ENCODE measurements at regions not wholly inside any gene's neighbourhood (a gene's known extent, or its start where the extent isn't known, plus 50 kb on each side); places are given as distances from the start of the nearest gene placed in this dataset.

- no peak overlapping the region for H3K4me3 ChIP-seq
- ATAC-seq (ENCODE audit: insufficient number of reproducible peaks, low FRiP score, low read depth): no peak
Observed at GRCh38 chr14:53885136-53885640, 71.4 kb downstream of the BMP4 start.

DNA sequence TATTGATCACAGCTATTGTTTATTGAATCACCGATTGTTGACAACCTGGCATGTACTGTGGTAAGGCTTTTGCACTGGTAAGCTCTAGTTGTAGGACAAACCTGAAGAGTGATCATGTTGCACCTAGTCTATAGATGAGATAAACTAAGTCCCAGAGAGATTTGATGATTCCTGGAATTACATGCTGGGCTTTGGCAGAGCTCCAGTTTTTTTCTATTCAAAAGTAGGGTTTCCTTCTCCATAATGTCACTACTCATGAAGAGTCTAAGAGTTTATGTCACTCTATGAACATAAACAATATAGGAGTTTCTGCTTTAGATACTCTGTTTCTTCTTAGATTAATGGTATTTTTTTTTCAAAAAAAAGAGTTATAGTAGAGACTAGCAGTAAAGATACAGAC, 72.0 kb downstream of the BMP4 start:
- Histone ChIP-seq H3K27ac (no peak overlapping the region), H3K4me3 (no peak overlapping the region), H3K4me1 (ENCODE audit: control insufficient read depth in 1 of 2, low read depth in 2 of 2) (no peaks in the 10 kb centered on the region), H3K27me3 (replicated peaks; ENCODE audit: insufficient read depth) (no peaks in the 10 kb centered on the region), H3K9me3 (no peaks in the 10 kb centered on the region), H3K36me3 (no peaks in the 10 kb centered on the region)
- DNase-seq (ENCODE audit: low spot score): no peak
- no peak for TF ChIP-seq CTCF (IDR thresholded peaks at IDR 0.05)
- no peak for ATAC-seq (ENCODE audit: insufficient number of reproducible peaks, low FRiP score, low read depth)

More at GRCh38 chr14:53885136-53885640, 71.4 kb downstream of the BMP4 start:
- no peaks in the 10 kb centered on the region for H3K27me3 ChIP-seq (replicated peaks; ENCODE audit: insufficient read depth)
- H3K9me3 ChIP-seq: no peaks in the 10 kb centered on the region
- no peaks in the 10 kb centered on the region for H3K36me3 ChIP-seq
- H3K27ac ChIP-seq: no peak overlapping the region
- no peaks in the 10 kb centered on the region for H3K4me1 ChIP-seq (ENCODE audit: control insufficient read depth in 1 of 2, low read depth in 2 of 2)
- DNase-seq (ENCODE audit: low spot score): no peak
- no peak for TF ChIP-seq CTCF (IDR thresholded peaks at IDR 0.05)

DNA sequence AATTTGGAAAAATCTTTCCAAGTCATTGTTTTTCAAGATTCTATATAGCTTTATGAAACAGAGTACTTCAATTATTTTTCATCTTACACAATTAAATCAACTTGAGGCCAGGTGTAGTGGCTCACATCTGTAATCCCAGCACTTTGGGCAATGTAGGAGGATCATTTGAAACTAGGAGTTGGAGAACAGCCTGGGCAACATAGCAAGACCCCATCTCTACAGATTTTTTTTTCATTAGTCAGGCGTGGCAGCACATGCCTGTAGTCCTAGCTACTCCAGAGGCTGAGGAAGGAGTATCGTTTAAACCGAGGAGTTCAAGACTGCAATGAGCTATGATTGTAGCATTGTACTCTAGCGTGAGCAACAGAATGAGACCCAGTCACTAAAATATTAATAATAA, 72.9 kb downstream of the BMP4 start:
- Histone ChIP-seq H3K4me1 (ENCODE audit: control insufficient read depth in 1 of 2, low read depth in 2 of 2) (no peaks in the 10 kb centered on the region), H3K27me3 (replicated peaks; ENCODE audit: insufficient read depth) (no peaks in the 10 kb centered on the region), H3K36me3 (no peaks in the 10 kb centered on the region), H3K9me3 (no peaks in the 10 kb centered on the region), H3K4me3 (no peak overlapping the region), H3K27ac (no peak overlapping the region)
- no peak for ATAC-seq (ENCODE audit: insufficient number of reproducible peaks, low FRiP score, low read depth)
- no peak for TF ChIP-seq CTCF (IDR thresholded peaks at IDR 0.05)
- DNase-seq (ENCODE audit: low spot score): no peak

- Histone ChIP-seq H3K9me3 (no peaks in the 10 kb centered on the region), H3K27me3 (replicated peaks; ENCODE audit: insufficient read depth) (no peaks in the 10 kb centered on the region), H3K36me3 (no peaks in the 10 kb centered on the region), H3K4me1 (ENCODE audit: control insufficient read depth in 1 of 2, low read depth in 2 of 2) (no peaks in the 10 kb centered on the region), H3K27ac (no peak overlapping the region), H3K4me3 (no peak overlapping the region)
- no peak for DNase-seq (ENCODE audit: low spot score)
- no peak for ATAC-seq (ENCODE audit: insufficient number of reproducible peaks, low FRiP score, low read depth)
- TF ChIP-seq CTCF (IDR thresholded peaks at IDR 0.05): no peak
Observed at GRCh38 chr14:53882684-53883083, 73.9 kb downstream of the BMP4 start.

GRCh38 chr14:53881921-53882320, 74.7 kb downstream of the BMP4 start:
- TF ChIP-seq CTCF (IDR thresholded peaks at IDR 0.05): no peak
- Histone ChIP-seq H3K4me3 (no peak overlapping the region), H3K36me3 (no peaks in the 10 kb centered on the region), H3K9me3 (no peaks in the 10 kb centered on the region), H3K4me1 (ENCODE audit: control insufficient read depth in 1 of 2, low read depth in 2 of 2) (no peaks in the 10 kb centered on the region), H3K27ac (no peak overlapping the region), H3K27me3 (replicated peaks; ENCODE audit: insufficient read depth) (no peaks in the 10 kb centered on the region)
- DNase-seq (ENCODE audit: low spot score) (no peak), ATAC-seq (ENCODE audit: insufficient number of reproducible peaks, low FRiP score, low read depth) (no peak)
